AG04449 (cell line): ENCODE measurements at regions not wholly inside any gene's neighbourhood (a gene's known extent, or its start where the extent isn't known, plus 50 kb on each side); places are given as distances from the start of the nearest gene placed in this dataset.
"Not testable (repeated sequence)": the region's sequence is repeated elsewhere in the genome, so short reads cannot be mapped to it uniquely, and the experiment has no call there.

ENCODE experiments used
- CTCF ChIA-PET: fragments of 350-600 bp; formaldehyde crosslinking; extraction: SDS; loops from one replicate; lab custom pipeline; 2021; ENCODE audit warnings: antibody characterized with exemption; lab: Yijun Ruan, JAX
- POLR2A ChIA-PET: fragments of 400-600, 350-600 bp; formaldehyde crosslinking; extraction: SDS; loops from one replicate; lab custom pipeline; 2020; ENCODE audit warnings: antibody characterized with exemption, inconsistent platforms; lab: Yijun Ruan, JAX
- DNase-seq: peaks from one replicate; pipeline ENCODE4 v3.0.0-alpha.2; 2010; ENCODE audit warnings: low read depth, low spot score
- H3K4me3 ChIP-seq: 2 replicates; pipeline ENCODE4 v1.5.1; 2011; ENCODE audit warnings: low read depth, mild to moderate bottlenecking, control low read depth, low read length
- CTCF ChIP-seq: IDR thresholded peaks from one replicate; pipeline ENCODE4 v1.5.1; 2011; ENCODE audit warnings: mild to moderate bottlenecking, moderate library complexity, low read length, control low read depth, inconsistent platforms; ENCODE audit not compliant: insufficient read depth; ENCODE audit errors: missing control alignments

- DNase-seq = no peak
- ChIA-PET POLR2A (no interaction called here), CTCF (no interaction called here)
- no peak overlapping the region for H3K4me3 ChIP-seq
- TF ChIP-seq CTCF = no peak
Observed at GRCh38 chr5:114726131-114726530, 364.3 kb downstream of the KCNN2 start.

GRCh38 chr5:114719268-114719667, 357.4 kb downstream of the KCNN2 start:
- DNase-seq = no peak
- ChIA-PET POLR2A (no interaction called here), CTCF (no interaction called here)
- no peak for TF ChIP-seq CTCF
- no peak overlapping the region for H3K4me3 ChIP-seq

GRCh38 chr5:114716955-114717354, 355.1 kb downstream of the KCNN2 start:
- CTCF ChIA-PET = no interaction called here
- no peak for TF ChIP-seq CTCF
- POLR2A ChIA-PET = no interaction called here
- H3K4me3 ChIP-seq = no peak overlapping the region
- no peak for DNase-seq

- DNase-seq, H3K4me3 ChIP-seq, CTCF ChIA-PET, POLR2A ChIA-PET: not testable (repeated sequence)
Observed at GRCh38 chr5:114704225-114704893, 342.5 kb downstream of the KCNN2 start.

- ChIA-PET POLR2A (no interaction called here), CTCF (no interaction called here)
- DNase-seq = no peak
Observed at GRCh38 chr5:114702731-114703130, 340.9 kb downstream of the KCNN2 start.

GRCh38 chr5:114702136-114702535, 340.3 kb downstream of the KCNN2 start:
- no peak overlapping the region for H3K4me3 ChIP-seq
- ChIA-PET POLR2A (no interaction called here), CTCF (no interaction called here)
- DNase-seq = no peak
- no peak for TF ChIP-seq CTCF

More at GRCh38 chr5:114702731-114703130, 340.9 kb downstream of the KCNN2 start:
- no peak overlapping the region for H3K4me3 ChIP-seq
- no peak for TF ChIP-seq CTCF

- DNase-seq = no peak
- no peak for TF ChIP-seq CTCF
- ChIA-PET POLR2A (no interaction called here), CTCF (no interaction called here)
- no peak overlapping the region for H3K4me3 ChIP-seq
Observed at GRCh38 chr5:114700823-114701222, 339.0 kb downstream of the KCNN2 start.
